SU-DHL-6 (cell line): ENCODE measurements at regions not wholly inside any gene's neighbourhood (a gene's known extent, or its start where the extent isn't known, plus 50 kb on each side); places are given as distances from the start of the nearest gene placed in this dataset.

ENCODE experiments used
- H2AFZ ChIP-seq: fragments of 200-600 bp; sonication (generic); 2 replicates; pipeline ENCODE4 v1.6.1; 2014; ENCODE audit warnings: low read depth, mild to moderate bottlenecking, moderate library complexity, mixed read lengths, antibody characterized with exemption, low read length; ENCODE audit not compliant: severe bottlenecking
- H3F3A ChIP-seq: fragments of 200-600 bp; shearing (Covaris generic); 2 replicates; pipeline ENCODE4 v1.6.0; 2016; ENCODE audit warnings: antibody characterized with exemption, mild to moderate bottlenecking; ENCODE audit not compliant: insufficient read depth
- H3K27ac ChIP-seq: fragments of 200-600 bp; sonication (generic); 2 replicates; pipeline ENCODE4 v1.5.1; 2016; ENCODE audit warnings: low read depth, mild to moderate bottlenecking, low read length, moderate library complexity, mixed read lengths
- H3K27me3 ChIP-seq: fragments of 200-600 bp; sonication (generic), shearing (Covaris generic); 2 replicates; pipeline ENCODE4 v1.6.0; 2014; ENCODE audit warnings: mild to moderate bottlenecking, low read length
- H3K36me3 ChIP-seq: fragments of 200-600 bp; sonication (generic); 2 replicates; pipeline ENCODE4 v1.6.1; 2014; ENCODE audit warnings: mild to moderate bottlenecking, low read length, mixed read lengths
- H3K4me2 ChIP-seq: fragments of 300-600, 200-600 bp; shearing (Covaris generic), sonication (generic); 2 replicates; pipeline ENCODE4 v1.6.0; 2014; ENCODE audit warnings: low read length, low read depth, mild to moderate bottlenecking; ENCODE audit not compliant: poor library complexity, severe bottlenecking
- H3K4me3 ChIP-seq: fragments of 200-600 bp; sonication (generic); 2 replicates; pipeline ENCODE4 v1.5.1; 2014; ENCODE audit warnings: antibody characterized with exemption, low read length, mild to moderate bottlenecking, mixed read lengths; ENCODE audit not compliant: insufficient read depth, poor library complexity, severe bottlenecking
- H3K79me2 ChIP-seq: fragments of 200-600 bp; sonication (generic); 2 replicates; pipeline ENCODE4 v1.6.1; 2014; ENCODE audit warnings: mild to moderate bottlenecking, low read length, moderate library complexity; ENCODE audit not compliant: insufficient read depth
- H3K9ac ChIP-seq: fragments of 200-600 bp; sonication (generic); 2 replicates; pipeline ENCODE4 v1.7.0; 2014; ENCODE audit warnings: mild to moderate bottlenecking, low read length
- H3K9me2 ChIP-seq: fragments of 200-600 bp; sonication (generic); replicated peaks from 2 replicates; pipeline ENCODE4 v1.6.1; 2014; ENCODE audit warnings: low read length; ENCODE audit not compliant: insufficient read depth
- H3K9me3 ChIP-seq: fragments of 200-600 bp; sonication (generic); 2 replicates; pipeline ENCODE4 v1.6.1; 2014; ENCODE audit warnings: low read length, mixed read lengths; ENCODE audit not compliant: insufficient read depth
- H4K20me1 ChIP-seq: fragments of 200-600 bp; sonication (generic); 2 replicates; pipeline ENCODE4 v1.6.1; 2014; ENCODE audit warnings: low read depth, mild to moderate bottlenecking, antibody characterized with exemption, low read length, moderate library complexity, mixed read lengths
- CTCF ChIP-seq: fragments of 200-600 bp; sonication (generic); IDR thresholded peaks from one replicate; pipeline ENCODE4 v1.5.1; 2017; ENCODE audit warnings: antibody characterized with exemption, mild to moderate bottlenecking, low read length, moderate library complexity; ENCODE audit not compliant: insufficient read depth, poor library complexity, severe bottlenecking
- EZH2phosphoT487 ChIP-seq: fragments of 200-600 bp; sonication (generic), shearing (Covaris generic); conservative IDR thresholded peaks from 2 replicates; pipeline ENCODE4 v1.6.1; 2018; ENCODE audit warnings: mild to moderate bottlenecking, antibody characterized with exemption, low read length, moderate library complexity, mixed read lengths

- no peaks in the 10 kb centered on the region for H3K9me2 ChIP-seq
- no peaks in the 10 kb centered on the region for H3K36me3 ChIP-seq
- H3K27me3 ChIP-seq, result no peaks in the 10 kb centered on the region
- H3K4me3 ChIP-seq, result no peak overlapping the region
- H2AFZ ChIP-seq, result no peak overlapping the region
- H3F3A ChIP-seq, result no peaks in the 10 kb centered on the region
- TF ChIP-seq EZH2phosphoT487 (no peak), CTCF (no peak)
- no peaks in the 10 kb centered on the region for H3K9me3 ChIP-seq
- no peak overlapping the region for H3K4me2 ChIP-seq
- no peak overlapping the region for H3K9ac ChIP-seq
- H3K27ac ChIP-seq, result no peak overlapping the region
- H4K20me1 ChIP-seq, result no peaks in the 10 kb centered on the region
- no peaks in the 10 kb centered on the region for H3K79me2 ChIP-seq
Observed at GRCh38 chr11:127631974-127632373, 631.4 kb upstream of the KIRREL3 start.

- H3K4me2 ChIP-seq, result no peak overlapping the region
- no peaks in the 10 kb centered on the region for H3K9me3 ChIP-seq
- no peaks in the 10 kb centered on the region for H4K20me1 ChIP-seq
- no peaks in the 10 kb centered on the region for H3K27me3 ChIP-seq
- no peaks in the 10 kb centered on the region for H3K79me2 ChIP-seq
- H3K4me3 ChIP-seq, result no peak overlapping the region
- H3K9ac ChIP-seq, result no peak overlapping the region
- no peaks in the 10 kb centered on the region for H3F3A ChIP-seq
- no peak for TF ChIP-seq EZH2phosphoT487
- no peak for TF ChIP-seq CTCF
- no peak overlapping the region for H2AFZ ChIP-seq
- H3K27ac ChIP-seq, result no peak overlapping the region
- no peaks in the 10 kb centered on the region for H3K36me3 ChIP-seq
- H3K9me2 ChIP-seq, result no peaks in the 10 kb centered on the region
Observed at GRCh38 chr11:127629200-127629599, 628.6 kb upstream of the KIRREL3 start.

GRCh38 chr11:127628458-127628785, 627.9 kb upstream of the KIRREL3 start:
- no peaks in the 10 kb centered on the region for H3K9me2 ChIP-seq
- no peak overlapping the region for H3K9ac ChIP-seq
- no peaks in the 10 kb centered on the region for H3K36me3 ChIP-seq
- H3K27ac ChIP-seq, result no peak overlapping the region
- no peaks in the 10 kb centered on the region for H4K20me1 ChIP-seq
- H3K79me2 ChIP-seq, result no peaks in the 10 kb centered on the region
- H3K4me2 ChIP-seq, result no peak overlapping the region
- H3F3A ChIP-seq, result no peaks in the 10 kb centered on the region
- H2AFZ ChIP-seq, result no peak overlapping the region
- H3K9me3 ChIP-seq, result no peaks in the 10 kb centered on the region
- no peak overlapping the region for H3K4me3 ChIP-seq
- no peaks in the 10 kb centered on the region for H3K27me3 ChIP-seq
- no peak for TF ChIP-seq CTCF
- no peak for TF ChIP-seq EZH2phosphoT487
